ENCODE measurements at regions not wholly inside any gene's neighbourhood (a gene's known extent, or its start where the extent isn't known, plus 50 kb on each side); places are given as distances from the start of the nearest gene placed in this dataset.

DNA sequence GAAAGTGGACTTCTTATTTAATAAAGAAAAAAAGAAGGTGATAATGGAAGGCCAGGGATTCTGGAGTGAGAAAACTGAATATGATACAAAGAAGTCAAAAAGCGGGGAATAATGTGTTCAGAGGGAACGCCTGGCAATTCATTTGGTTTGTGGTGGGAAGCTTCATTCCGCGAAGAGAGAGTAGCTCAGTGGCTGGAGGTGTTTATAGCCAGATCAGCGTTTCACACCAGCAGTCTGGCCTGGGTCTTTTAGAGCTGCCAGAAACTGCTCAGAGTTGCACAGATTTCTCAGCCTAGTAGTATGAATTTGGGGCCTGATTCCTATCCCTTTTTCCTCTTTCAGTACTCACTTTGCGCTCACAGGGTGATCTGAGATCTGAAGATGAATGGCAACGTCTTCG lies 67.8 kb upstream of the IPO9 start:
- TF ChIP-seq, protein P1, sequence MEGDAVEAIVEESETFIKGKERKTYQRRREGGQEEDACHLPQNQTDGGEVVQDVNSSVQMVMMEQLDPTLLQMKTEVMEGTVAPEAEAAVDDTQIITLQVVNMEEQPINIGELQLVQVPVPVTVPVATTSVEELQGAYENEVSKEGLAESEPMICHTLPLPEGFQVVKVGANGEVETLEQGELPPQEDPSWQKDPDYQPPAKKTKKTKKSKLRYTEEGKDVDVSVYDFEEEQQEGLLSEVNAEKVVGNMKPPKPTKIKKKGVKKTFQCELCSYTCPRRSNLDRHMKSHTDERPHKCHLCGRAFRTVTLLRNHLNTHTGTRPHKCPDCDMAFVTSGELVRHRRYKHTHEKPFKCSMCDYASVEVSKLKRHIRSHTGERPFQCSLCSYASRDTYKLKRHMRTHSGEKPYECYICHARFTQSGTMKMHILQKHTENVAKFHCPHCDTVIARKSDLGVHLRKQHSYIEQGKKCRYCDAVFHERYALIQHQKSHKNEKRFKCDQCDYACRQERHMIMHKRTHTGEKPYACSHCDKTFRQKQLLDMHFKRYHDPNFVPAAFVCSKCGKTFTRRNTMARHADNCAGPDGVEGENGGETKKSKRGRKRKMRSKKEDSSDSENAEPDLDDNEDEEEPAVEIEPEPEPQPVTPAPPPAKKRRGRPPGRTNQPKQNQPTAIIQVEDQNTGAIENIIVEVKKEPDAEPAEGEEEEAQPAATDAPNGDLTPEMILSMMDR (conservative IDR thresholded peaks at IDR 0.05; ENCODE audit: low read depth, low read length), result no peak
- TF ChIP-seq EZH2 (IDR thresholded peaks at IDR 0.05; ENCODE audit: borderline replicate concordance, low read depth, low read length, poor library complexity, severe bottlenecking), result no peak
